Trophoblast cell (in vitro differentiated cells and primary cell): ENCODE measurements at regions not wholly inside any gene's neighbourhood (a gene's known extent, or its start where the extent isn't known, plus 50 kb on each side); places are given as distances from the start of the nearest gene placed in this dataset.

Source experiments
- DNase-seq, 2 donors: peaks; one replicate each; pipeline ENCODE4 v3.0.0-alpha.2; 2016
- H2AFZ ChIP-seq: 2 replicates; pipeline ENCODE4 v1.6.1; 2013; ENCODE audit warnings: low read length, moderate library complexity, mild to moderate bottlenecking; ENCODE audit not compliant: insufficient read depth, poor library complexity
- H2AK5ac ChIP-seq: 2 replicates; pipeline ENCODE4 v1.6.1; 2013; ENCODE audit warnings: mild to moderate bottlenecking, low read length
- H2BK120ac ChIP-seq: 2 replicates; pipeline ENCODE4 v1.6.1; 2013; ENCODE audit warnings: low read length, mild to moderate bottlenecking, moderate library complexity; ENCODE audit not compliant: insufficient read depth, poor library complexity
- H2BK12ac ChIP-seq: 2 replicates; pipeline ENCODE4 v1.6.1; 2013; ENCODE audit warnings: mild to moderate bottlenecking, low read length, moderate library complexity
- H2BK5ac ChIP-seq: 2 replicates; pipeline ENCODE4 v1.6.1; 2013; ENCODE audit warnings: low read length, low read depth, moderate library complexity, mild to moderate bottlenecking; ENCODE audit not compliant: poor library complexity
- H3K14ac ChIP-seq: 2 replicates; pipeline ENCODE4 v1.6.1; 2013; ENCODE audit warnings: mild to moderate bottlenecking, low read length
- H3K18ac ChIP-seq: 2 replicates; pipeline ENCODE4 v1.6.1; 2013; ENCODE audit warnings: mild to moderate bottlenecking, low read length
- H3K23ac ChIP-seq: 2 replicates; pipeline ENCODE4 v1.6.1; 2013; ENCODE audit warnings: low read length
- H3K27ac ChIP-seq: 2 replicates; pipeline ENCODE4 v1.5.1; 2013; ENCODE audit warnings: low read depth, mild to moderate bottlenecking, inconsistent platforms, low read length, moderate library complexity
- H3K27me3 ChIP-seq: 2 replicates; pipeline ENCODE4 v1.6.1; 2013; ENCODE audit warnings: inconsistent platforms, mild to moderate bottlenecking, low read length, moderate library complexity; ENCODE audit not compliant: insufficient read depth
- H3K36me3 ChIP-seq, 2 experiments: 1 replicate in 1 of 2; 2 replicates in 1 of 2; pipeline ENCODE4 v1.6.1; 2013; ENCODE audit warnings: low read length in 2 of 2, mild to moderate bottlenecking in 2 of 2, moderate library complexity in 1 of 2; ENCODE audit not compliant: insufficient read depth in 2 of 2, control insufficient read depth in 1 of 2
- H3K4ac ChIP-seq: 2 replicates; pipeline ENCODE4 v1.6.1; 2013; ENCODE audit warnings: low read depth, mild to moderate bottlenecking, low read length, moderate library complexity
- H3K4me1 ChIP-seq, 2 experiments: 1 replicate in 1 of 2; 2 replicates in 1 of 2; pipeline ENCODE4 v1.6.1; 2013; ENCODE audit warnings: low read length in 2 of 2, mild to moderate bottlenecking in 2 of 2, moderate library complexity in 1 of 2; ENCODE audit not compliant: insufficient read depth in 2 of 2, control insufficient read depth in 1 of 2
- H3K4me2 ChIP-seq: 2 replicates; pipeline ENCODE4 v1.6.1; 2013; ENCODE audit warnings: inconsistent platforms, mild to moderate bottlenecking, low read length, moderate library complexity
- H3K4me3 ChIP-seq: 2 replicates; pipeline ENCODE4 v1.5.1; 2013; ENCODE audit warnings: mild to moderate bottlenecking, low read depth, low read length, inconsistent platforms
- H3K79me1 ChIP-seq: one replicate; pipeline ENCODE4 v1.6.1; 2013; ENCODE audit warnings: low read length
- H3K79me2 ChIP-seq: 2 replicates; pipeline ENCODE4 v1.6.1; 2013; ENCODE audit warnings: low read length, mild to moderate bottlenecking; ENCODE audit not compliant: control insufficient read depth, insufficient read depth, poor library complexity
- H3K9ac ChIP-seq: 2 replicates; pipeline ENCODE4 v1.6.1; 2013; ENCODE audit warnings: mild to moderate bottlenecking, low read length
- H3K9me3 ChIP-seq: 2 replicates; pipeline ENCODE4 v1.6.1; 2013; ENCODE audit warnings: low read depth, mild to moderate bottlenecking, control low read depth, inconsistent platforms, low read length; ENCODE audit not compliant: insufficient read depth
- H4K12ac ChIP-seq: 2 replicates; pipeline ENCODE4 v1.6.1; 2013; ENCODE audit warnings: low read depth, mild to moderate bottlenecking, low read length, moderate library complexity
- H4K8ac ChIP-seq: 2 replicates; pipeline ENCODE4 v1.6.1; 2013; ENCODE audit warnings: low read depth, mild to moderate bottlenecking, low read length, moderate library complexity
- H4K91ac ChIP-seq: one replicate; pipeline ENCODE4 v1.6.1; 2013; ENCODE audit warnings: low read depth, mild to moderate bottlenecking, low read length, moderate library complexity
- WGBS: extraction: QIAGEN DNeasy Blood & Tissue Kit; methylation state at CpG from one replicate; pipeline ENCODE4 v1.1.7; 2013; ENCODE audit warnings: missing lambda C conversion rate; ENCODE audit not compliant: insufficient read length, insufficient coverage; ENCODE audit errors: extremely low coverage; 5-methylcytosine and 5-hydroxymethylcytosine counted together

- Histone ChIP-seq H3K27ac (no peak overlapping the region), H3K79me2 (no peaks in the 10 kb centered on the region), H2AK5ac (no peak overlapping the region), H4K12ac (no peak overlapping the region), H4K91ac (no peak overlapping the region), H4K8ac (no peak overlapping the region), H2BK5ac (no peak overlapping the region), H3K36me3 (no peaks in the 10 kb centered on the region), H2AFZ (no peak overlapping the region), H3K9ac (no peak overlapping the region), H2BK120ac (no peak overlapping the region), H3K4me2 (no peak overlapping the region), H3K23ac (no peak overlapping the region), H3K9me3 (no peaks in the 10 kb centered on the region), H3K4me3 (no peak overlapping the region), H3K79me1 (no peaks in the 10 kb centered on the region), H2BK12ac (no peak overlapping the region), H3K18ac (no peak overlapping the region), H3K27me3 (no peaks in the 10 kb centered on the region), H3K4ac (no peak overlapping the region), H3K14ac (no peak overlapping the region), H3K4me1 (no peaks in the 10 kb centered on the region)
- WGBS = no CpG with 5 or more reads among the region's 3 CpGs
- peak; percentile 16 to 75 for DNase-seq
Measured at GRCh38 chr13:39253774-39254173, 215.5 kb downstream of the NHLRC3 start.

- H3K79me1 ChIP-seq = no peaks in the 10 kb centered on the region
- H4K12ac ChIP-seq = no peak overlapping the region
- H3K27ac ChIP-seq = no peak overlapping the region
- H4K8ac ChIP-seq = no peak overlapping the region
- H3K14ac ChIP-seq = no peak overlapping the region
- H3K36me3 ChIP-seq = no peaks in the 10 kb centered on the region
- H2BK5ac ChIP-seq = no peak overlapping the region
- no peak overlapping the region for H3K18ac ChIP-seq
- DNase-seq = peak in 1 of 2 donors; percentile 3
- H4K91ac ChIP-seq = no peak overlapping the region
- no peaks in the 10 kb centered on the region for H3K79me2 ChIP-seq
- no peak overlapping the region for H3K4me3 ChIP-seq
- H3K23ac ChIP-seq = no peak overlapping the region
- no peak overlapping the region for H2BK12ac ChIP-seq
- H3K4me2 ChIP-seq = no peak overlapping the region
- H3K9me3 ChIP-seq = no peaks in the 10 kb centered on the region
- H3K4ac ChIP-seq = no peak overlapping the region
- H3K4me1 ChIP-seq = no peaks in the 10 kb centered on the region
- no peak overlapping the region for H2BK120ac ChIP-seq
- no CpG with 5 or more reads among the region's 5 CpGs for WGBS
- no peaks in the 10 kb centered on the region for H3K27me3 ChIP-seq
- H3K9ac ChIP-seq = no peak overlapping the region
- H2AFZ ChIP-seq = no peak overlapping the region
- H2AK5ac ChIP-seq = no peak overlapping the region
Measured at GRCh38 chr13:39254601-39255000, 216.3 kb downstream of the NHLRC3 start.

GRCh38 chr13:39257642-39258041, 219.4 kb downstream of the NHLRC3 start:
- Histone ChIP-seq H4K12ac (no peak overlapping the region), H3K36me3 (no peaks in the 10 kb centered on the region), H4K8ac (no peak overlapping the region), H3K4ac (no peak overlapping the region), H3K4me3 (no peak overlapping the region), H3K27me3 (no peaks in the 10 kb centered on the region), H3K9ac (no peak overlapping the region), H4K91ac (no peak overlapping the region), H2AK5ac (no peak overlapping the region), H3K79me2 (no peaks in the 10 kb centered on the region), H3K9me3 (no peaks in the 10 kb centered on the region), H2BK5ac (no peak overlapping the region), H2AFZ (no peak overlapping the region), H3K27ac (no peak overlapping the region), H2BK12ac (no peak overlapping the region), H3K79me1 (no peaks in the 10 kb centered on the region), H3K23ac (no peak overlapping the region), H2BK120ac (no peak overlapping the region), H3K4me1 (no peaks in the 10 kb centered on the region), H3K4me2 (no peak overlapping the region), H3K18ac (no peak overlapping the region), H3K14ac (no peak overlapping the region)
- no CpG with 5 or more reads among the region's 3 CpGs for WGBS
- DNase-seq = no peak

- no peak overlapping the region for H3K27ac ChIP-seq
- H3K79me1 ChIP-seq = no peaks in the 10 kb centered on the region
- no peak overlapping the region for H4K8ac ChIP-seq
- no peak overlapping the region for H4K12ac ChIP-seq
- H3K36me3 ChIP-seq = no peaks in the 10 kb centered on the region
- H2AFZ ChIP-seq = no peak overlapping the region
- H3K4me2 ChIP-seq = no peak overlapping the region
- no peak for DNase-seq
- no peaks in the 10 kb centered on the region for H3K27me3 ChIP-seq
- H2AK5ac ChIP-seq = no peak overlapping the region
- no peaks in the 10 kb centered on the region for H3K9me3 ChIP-seq
- H3K14ac ChIP-seq = no peak overlapping the region
- H3K4me3 ChIP-seq = no peak overlapping the region
- H3K79me2 ChIP-seq = no peaks in the 10 kb centered on the region
- no CpG with 5 or more reads among the region's 2 CpGs for WGBS
- no peak overlapping the region for H2BK5ac ChIP-seq
- no peak overlapping the region for H3K23ac ChIP-seq
- H4K91ac ChIP-seq = no peak overlapping the region
- no peak overlapping the region for H2BK12ac ChIP-seq
- H3K9ac ChIP-seq = no peak overlapping the region
- H3K4me1 ChIP-seq = no peaks in the 10 kb centered on the region
- no peak overlapping the region for H3K4ac ChIP-seq
- no peak overlapping the region for H2BK120ac ChIP-seq
- no peak overlapping the region for H3K18ac ChIP-seq
Measured at GRCh38 chr13:39259371-39260140, 221.3 kb downstream of the NHLRC3 start.
